ENCODE measurements at regions not wholly inside any gene's neighbourhood (a gene's known extent, or its start where the extent isn't known, plus 50 kb on each side); places are given as distances from the start of the nearest gene placed in this dataset.

- ATAC-seq (no peak), DNase-seq (no peak)
- intact Hi-C loops (cut with micrococcal nuclease): no loop called here
These were observed 260.6 kb upstream of the TNP1 start for GRCh38 chr2:217120429-217120828.

GRCh38 chr2:217118559-217119284, 258.9 kb upstream of the TNP1 start:
- intact Hi-C loops (cut with micrococcal nuclease): no loop called here
- ATAC-seq (no peak), DNase-seq (no peak)

DNA sequence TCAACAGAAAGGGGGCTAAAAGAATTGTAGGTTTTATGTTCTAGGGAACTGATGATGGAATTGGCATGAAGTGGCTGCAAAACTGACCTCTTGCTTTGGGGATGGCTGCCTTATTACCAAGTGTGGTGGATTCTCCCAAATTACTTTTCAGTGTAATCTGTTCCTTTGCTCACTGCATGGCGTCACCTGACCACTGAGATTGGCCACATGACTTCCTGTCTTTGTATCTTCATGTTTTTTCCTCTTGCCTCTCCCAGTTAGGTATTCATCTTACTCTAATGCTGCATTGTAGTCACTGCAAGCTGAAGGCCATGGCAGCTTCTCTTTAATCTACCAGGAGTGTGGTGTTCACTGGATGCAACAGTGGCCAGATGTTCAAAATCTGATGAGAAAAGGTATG, 257.7 kb upstream of the TNP1 start:
- intact Hi-C loops (cut with micrococcal nuclease): no loop called here
- DNase-seq: no peak
- no peak for ATAC-seq

DNA sequence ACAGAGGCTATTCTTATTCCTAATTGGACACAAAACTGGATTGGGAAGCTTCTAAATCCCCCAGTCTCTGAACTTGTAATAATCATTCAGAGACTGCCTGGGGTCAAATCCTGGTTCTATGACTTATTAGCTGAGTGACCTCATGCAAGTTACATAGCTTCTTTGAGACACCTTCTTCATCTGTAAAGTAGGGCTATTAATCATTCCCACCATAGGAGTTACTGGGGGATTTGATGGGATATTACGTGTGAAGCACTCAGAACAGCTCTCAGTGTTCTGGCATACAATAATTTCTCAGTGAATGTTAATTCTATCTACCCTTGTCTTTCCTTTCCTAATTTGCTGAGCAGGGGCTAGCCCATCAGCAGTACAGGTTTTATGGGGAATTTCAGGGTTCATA, 256.7 kb upstream of the TNP1 start:
- DNase-seq: no peak
- intact Hi-C loops (cut with micrococcal nuclease): no loop called here
- ATAC-seq: no peak

GRCh38 chr2:217114117-217114516, 254.3 kb upstream of the TNP1 start:
- intact Hi-C loops (cut with micrococcal nuclease): no loop called here
- ATAC-seq: no peak
- no peak for DNase-seq

GRCh38 chr2:217113491-217113890, 253.6 kb upstream of the TNP1 start:
- intact Hi-C loops (cut with micrococcal nuclease): no loop called here
- ATAC-seq (no peak), DNase-seq (no peak)

DNA sequence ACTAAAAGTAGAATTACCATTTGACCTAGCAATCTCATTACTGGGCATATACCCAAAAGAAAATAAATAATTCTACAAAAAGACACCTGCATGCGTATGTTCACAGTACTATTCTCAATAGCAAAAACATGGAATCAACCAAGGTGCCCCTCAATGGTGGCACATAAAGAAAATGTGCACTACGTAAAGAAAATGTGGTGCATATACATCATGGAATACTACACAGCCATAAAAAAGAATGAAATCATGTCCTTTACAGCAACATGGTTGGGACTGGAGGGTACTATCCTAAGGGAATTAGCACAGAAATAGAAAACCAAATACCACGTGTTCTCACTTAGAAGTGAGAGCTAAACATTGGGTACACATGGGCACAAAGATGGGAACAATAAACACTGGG, 250.7 kb upstream of the TNP1 start:
- ATAC-seq (no peak), DNase-seq (no peak)
- intact Hi-C loops (cut with micrococcal nuclease): no loop called here

DNA sequence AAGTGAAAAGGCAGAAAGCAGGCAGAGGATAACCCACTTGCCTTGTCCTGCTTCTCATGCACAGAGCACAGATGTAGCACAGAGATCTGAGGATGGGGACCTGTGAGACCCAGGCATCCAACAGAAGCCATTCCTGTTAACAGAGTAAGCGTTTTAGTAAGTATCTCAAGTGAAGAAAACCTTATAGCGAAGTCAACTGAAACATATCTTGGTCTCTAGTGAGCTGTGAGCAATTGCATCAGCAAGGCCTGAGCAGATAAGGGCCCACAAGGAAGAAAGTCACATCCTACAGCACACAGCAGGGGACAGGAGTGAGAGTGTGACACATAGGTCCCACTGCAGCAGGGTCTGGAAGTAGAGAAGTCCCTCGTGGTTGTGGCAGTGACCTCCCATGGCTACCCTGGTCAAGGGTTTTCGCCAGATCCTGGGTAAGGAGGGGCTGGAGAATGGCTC, 248.7 kb upstream of the TNP1 start:
- DNase-seq: no peak
- ATAC-seq: no peak
- intact Hi-C loops (cut with micrococcal nuclease): no loop called here

DNA sequence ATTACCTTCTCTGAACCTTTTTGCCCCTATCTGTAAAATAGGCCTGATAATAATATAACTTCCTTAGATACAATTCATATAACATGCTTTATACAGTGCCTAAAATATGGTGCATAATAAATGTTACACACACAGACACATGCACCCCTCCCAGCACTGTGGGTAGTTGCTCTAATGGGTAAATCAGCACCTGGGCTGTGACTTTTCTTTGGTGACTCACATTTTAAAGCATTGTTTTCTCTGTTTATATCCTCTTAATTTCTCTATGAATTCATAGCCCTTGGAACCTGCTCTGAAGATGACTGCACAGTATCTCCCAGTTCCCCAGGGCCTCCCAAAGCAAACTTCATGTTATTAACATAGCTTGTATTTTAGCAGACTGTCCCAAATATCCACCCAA, 248.2 kb upstream of the TNP1 start:
- no peak for ATAC-seq
- DNase-seq: no peak
- intact Hi-C loops (cut with micrococcal nuclease): no loop called here

DNA sequence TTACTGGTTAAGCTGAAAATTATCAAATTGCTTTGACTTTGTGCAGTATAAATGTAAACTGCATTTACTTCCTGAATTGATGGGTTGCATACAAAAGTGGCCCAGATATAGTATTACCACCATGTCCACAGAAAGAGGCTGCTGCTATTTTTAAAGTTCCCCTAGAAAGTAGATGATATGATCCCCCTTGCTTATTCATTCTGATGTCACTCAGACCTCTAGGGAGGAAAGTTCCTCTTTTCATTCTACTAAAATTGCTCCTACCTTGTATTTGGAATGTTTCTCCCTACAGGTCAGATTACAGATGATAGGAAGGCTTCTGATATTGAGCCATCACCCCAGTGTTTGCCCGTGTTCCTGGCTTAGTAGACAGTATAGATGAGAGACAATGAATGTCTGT, 247.6 kb upstream of the TNP1 start:
- DNase-seq (no peak), ATAC-seq (no peak)
- intact Hi-C loops (cut with micrococcal nuclease): no loop called here

GRCh38 chr2:217106650-217107014, 246.8 kb upstream of the TNP1 start:
- no peak for ATAC-seq
- intact Hi-C loops (cut with micrococcal nuclease): no loop called here
- DNase-seq: no peak

GRCh38 chr2:217105733-217106649, 246.1 kb upstream of the TNP1 start:
- ATAC-seq (no peak), DNase-seq (no peak)
- intact Hi-C loops (cut with micrococcal nuclease): no loop called here

GRCh38 chr2:217103752-217104545, 244.1 kb upstream of the TNP1 start:
- intact Hi-C loops (cut with micrococcal nuclease): no loop called here
- no peak for ATAC-seq

GRCh38 chr2:217102956-217103355, 243.1 kb upstream of the TNP1 start:
- no peak for DNase-seq
- no peak for ATAC-seq
- intact Hi-C loops (cut with micrococcal nuclease): no loop called here

More at GRCh38 chr2:217103752-217104545, 244.1 kb upstream of the TNP1 start:
- no peak for DNase-seq

GRCh38 chr2:217101972-217102371, 242.1 kb upstream of the TNP1 start:
- no peak for ATAC-seq
- intact Hi-C loops (cut with micrococcal nuclease): no loop called here
- DNase-seq: no peak

GRCh38 chr2:217099561-217099960, 239.7 kb upstream of the TNP1 start:
- intact Hi-C loops (cut with micrococcal nuclease): no loop called here
- ATAC-seq: peak; percentile 96
- peak; percentile 47 for DNase-seq

GRCh38 chr2:217098435-217098834, 238.6 kb upstream of the TNP1 start:
- DNase-seq: no peak
- intact Hi-C loops (cut with micrococcal nuclease): no loop called here
- no peak for ATAC-seq

DNA sequence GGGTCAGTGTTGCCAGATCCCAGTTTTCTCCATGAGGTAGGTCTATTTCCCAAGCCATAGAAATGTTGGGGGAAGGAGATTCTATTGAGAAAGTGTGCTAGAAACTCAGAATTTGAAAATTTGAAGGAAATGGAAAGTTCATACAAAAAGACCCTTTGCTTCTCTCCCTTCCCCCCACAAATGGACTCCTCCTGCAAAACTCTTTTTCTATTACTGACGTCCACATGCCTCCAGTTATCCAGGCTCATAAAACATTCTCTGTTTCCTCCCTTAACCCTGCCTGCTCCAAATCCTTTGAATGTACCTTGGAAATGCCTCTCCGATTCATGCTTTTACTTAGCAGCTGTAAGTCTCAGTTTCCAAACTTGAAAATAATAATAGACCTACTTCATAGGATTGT, 237.5 kb upstream of the TNP1 start:
- intact Hi-C loops (cut with micrococcal nuclease): no loop called here
- DNase-seq (no peak), ATAC-seq (no peak)

GRCh38 chr2:217096474-217097225, 236.8 kb upstream of the TNP1 start:
- DNase-seq (no peak), ATAC-seq (no peak)
- intact Hi-C loops (cut with micrococcal nuclease): no loop called here

Measured in left ventricle myocardium superior (tissue), 1 donor.